Ishikawa (cell line): ENCODE measurements at regions not wholly inside any gene's neighbourhood (a gene's known extent, or its start where the extent isn't known, plus 50 kb on each side); places are given as distances from the start of the nearest gene placed in this dataset.

Experiments
- CEBPB ChIP-seq: IDR thresholded peaks from 2 replicates; pipeline ENCODE4 v1.6.1; 2012
- EP300 ChIP-seq: IDR thresholded peaks from 2 replicates; pipeline ENCODE4 v1.6.1; 2012; ENCODE audit warnings: borderline replicate concordance
- RAD21 ChIP-seq: IDR thresholded peaks from 2 replicates; pipeline ENCODE4 v1.6.1; 2012; ENCODE audit warnings: low read depth
- TAF1 ChIP-seq: IDR thresholded peaks from 2 replicates; pipeline ENCODE4 v1.6.1; 2012; ENCODE audit warnings: low read depth, mild to moderate bottlenecking
- USF1 ChIP-seq: IDR thresholded peaks from 2 replicates; pipeline ENCODE4 v1.6.1; 2012
- YY1 ChIP-seq: IDR thresholded peaks from 2 replicates; pipeline ENCODE4 v1.6.1; 2012; ENCODE audit warnings: low read depth
- TF ChIP-seq, protein P1 (sequence below): IDR thresholded peaks from 2 replicates; pipeline ENCODE4 v1.6.1; 2012; ENCODE audit warnings: low read depth, mild to moderate bottlenecking

DNA sequence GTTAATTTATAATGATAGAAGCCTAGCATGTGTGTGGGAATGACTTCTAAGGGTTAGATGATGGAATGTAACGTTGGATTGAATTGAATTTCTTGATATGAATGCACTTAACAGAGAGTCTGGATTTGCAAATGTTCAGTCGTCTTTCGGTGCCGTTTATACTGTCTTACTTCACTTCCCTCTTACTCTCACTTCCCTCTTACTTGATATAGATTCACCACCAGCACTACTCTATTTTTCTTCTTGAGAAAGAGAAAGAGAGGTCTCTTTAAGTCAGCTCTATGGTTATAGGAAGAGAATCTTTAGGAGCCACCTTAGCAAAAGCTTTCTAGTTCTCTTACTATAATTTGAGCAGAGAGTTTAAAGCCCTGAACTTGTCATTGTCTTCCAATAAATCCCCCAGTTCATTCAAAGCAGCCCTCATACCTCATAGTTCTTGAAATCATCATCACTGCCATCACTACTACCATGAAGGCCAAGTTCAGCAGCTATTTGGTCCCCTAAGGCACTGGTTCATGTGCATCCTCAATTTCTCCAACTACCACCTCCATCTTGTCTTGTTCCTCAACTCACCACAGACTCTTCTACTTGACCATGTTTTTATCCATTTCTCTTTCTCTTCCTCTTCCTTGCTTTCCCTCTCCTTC lies 501.7 kb upstream of the TCF4 start:
- TF ChIP-seq TAF1 (no peak), CEBPB (no peak), RAD21 (no peak), USF1 (no peak), YY1 (no peak), EP300 (no peak)
- TF ChIP-seq, protein P1, sequence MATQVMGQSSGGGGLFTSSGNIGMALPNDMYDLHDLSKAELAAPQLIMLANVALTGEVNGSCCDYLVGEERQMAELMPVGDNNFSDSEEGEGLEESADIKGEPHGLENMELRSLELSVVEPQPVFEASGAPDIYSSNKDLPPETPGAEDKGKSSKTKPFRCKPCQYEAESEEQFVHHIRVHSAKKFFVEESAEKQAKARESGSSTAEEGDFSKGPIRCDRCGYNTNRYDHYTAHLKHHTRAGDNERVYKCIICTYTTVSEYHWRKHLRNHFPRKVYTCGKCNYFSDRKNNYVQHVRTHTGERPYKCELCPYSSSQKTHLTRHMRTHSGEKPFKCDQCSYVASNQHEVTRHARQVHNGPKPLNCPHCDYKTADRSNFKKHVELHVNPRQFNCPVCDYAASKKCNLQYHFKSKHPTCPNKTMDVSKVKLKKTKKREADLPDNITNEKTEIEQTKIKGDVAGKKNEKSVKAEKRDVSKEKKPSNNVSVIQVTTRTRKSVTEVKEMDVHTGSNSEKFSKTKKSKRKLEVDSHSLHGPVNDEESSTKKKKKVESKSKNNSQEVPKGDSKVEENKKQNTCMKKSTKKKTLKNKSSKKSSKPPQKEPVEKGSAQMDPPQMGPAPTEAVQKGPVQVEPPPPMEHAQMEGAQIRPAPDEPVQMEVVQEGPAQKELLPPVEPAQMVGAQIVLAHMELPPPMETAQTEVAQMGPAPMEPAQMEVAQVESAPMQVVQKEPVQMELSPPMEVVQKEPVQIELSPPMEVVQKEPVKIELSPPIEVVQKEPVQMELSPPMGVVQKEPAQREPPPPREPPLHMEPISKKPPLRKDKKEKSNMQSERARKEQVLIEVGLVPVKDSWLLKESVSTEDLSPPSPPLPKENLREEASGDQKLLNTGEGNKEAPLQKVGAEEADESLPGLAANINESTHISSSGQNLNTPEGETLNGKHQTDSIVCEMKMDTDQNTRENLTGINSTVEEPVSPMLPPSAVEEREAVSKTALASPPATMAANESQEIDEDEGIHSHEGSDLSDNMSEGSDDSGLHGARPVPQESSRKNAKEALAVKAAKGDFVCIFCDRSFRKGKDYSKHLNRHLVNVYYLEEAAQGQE, result no peak
